Activated CD8-positive, alpha-beta T cell treated with anti-CD3 and anti-CD28 coated beads for 36 hours (primary cell): ENCODE measurements at regions not wholly inside any gene's neighbourhood (a gene's known extent, or its start where the extent isn't known, plus 50 kb on each side); places are given as distances from the start of the nearest gene placed in this dataset.
"Not testable (repeated sequence)": the region's sequence is repeated elsewhere in the genome, so short reads cannot be mapped to it uniquely, and the experiment has no call there.

Source experiments
- ATAC-seq: fragments of 200-7000 bp; cut with Tn5 transposase; one replicate; pipeline ENCODE4 v1.10.0; 2021; ENCODE audit warnings: mild to moderate bottlenecking, moderate library complexity
- CTCF ChIA-PET: fragments of 350-600 bp; sonication (Branson Sonifier 250); formaldehyde crosslinking; loops from one replicate; lab custom pipeline; 2021; ENCODE audit warnings: antibody characterized with exemption; lab: Charles Lee
- POLR2A ChIA-PET: fragments of 350-600 bp; sonication (Branson Sonifier 250); formaldehyde crosslinking; loops from one replicate; lab custom pipeline; 2021; ENCODE audit warnings: antibody characterized with exemption; lab: Charles Lee
- DNase-seq: peaks from one replicate; pipeline ENCODE4 v3.0.0-alpha.2; 2020
- H3K27ac Mint-ChIP-seq: one replicate; pipeline ENCODE4 v1.8.0; 2021; ENCODE audit warnings: mild to moderate bottlenecking, mixed read lengths
- H3K27me3 Mint-ChIP-seq: one replicate; pipeline ENCODE4 v1.8.0; 2021; ENCODE audit warnings: mixed read lengths
- H3K36me3 Mint-ChIP-seq: one replicate; pipeline ENCODE4 v1.8.0; 2021; ENCODE audit warnings: low read depth, mixed read lengths
- H3K4me1 Mint-ChIP-seq: one replicate; pipeline ENCODE4 v1.8.0; 2021; ENCODE audit warnings: low read depth, mixed read lengths
- H3K4me3 Mint-ChIP-seq: one replicate; pipeline ENCODE4 v1.8.0; 2021; ENCODE audit warnings: mild to moderate bottlenecking, moderate library complexity, mixed read lengths
- H3K9me3 Mint-ChIP-seq: one replicate; pipeline ENCODE4 v1.8.0; 2021; ENCODE audit warnings: mixed read lengths
- CTCF ChIP-seq: fragments of 200-600 bp; IDR thresholded peaks from one replicate; pipeline ENCODE4 v1.8.0; 2022; ENCODE audit warnings: antibody characterized with exemption, mild to moderate bottlenecking
- intact Hi-C: fragments of 100-400 bp; cut with micrococcal nuclease; formaldehyde crosslinking; loops from one replicate; pipeline ENCODE4 v1.10.0; 2022

GRCh38 chr12:78284417-78284816 lies 453.7 kb downstream of the NAV3 start:
- no peak for DNase-seq
- intact Hi-C loops: no loop called here
- Mint-ChIP-seq H3K27me3 (no peaks in the 10 kb centered on the region), H3K9me3 (no peaks in the 10 kb centered on the region), H3K4me1 (no peaks in the 10 kb centered on the region), H3K4me3 (no peak overlapping the region), H3K27ac (no peak overlapping the region), H3K36me3 (no peaks in the 10 kb centered on the region)
- ATAC-seq: no peak
- ChIA-PET CTCF (no interaction called here), POLR2A (no interaction called here)
- no peak for TF ChIP-seq CTCF

GRCh38 chr12:78290606-78291345 lies 460.1 kb downstream of the NAV3 start:
- H3K9me3 Mint-ChIP-seq: peaks cover 4% of the 10 kb centered on the region
- no peak for TF ChIP-seq CTCF
- H3K27me3 Mint-ChIP-seq: no peaks in the 10 kb centered on the region
- H3K4me1 Mint-ChIP-seq: no peaks in the 10 kb centered on the region
- CTCF ChIA-PET: no interaction called here
- H3K36me3 Mint-ChIP-seq: no peaks in the 10 kb centered on the region
- no peak overlapping the region for H3K27ac Mint-ChIP-seq
- DNase-seq (no peak), ATAC-seq (no peak)
- intact Hi-C loops: no loop called here
- H3K4me3 Mint-ChIP-seq: no peak overlapping the region
- POLR2A ChIA-PET: no interaction called here

- ChIA-PET POLR2A (no interaction called here), CTCF (no interaction called here)
- no peak overlapping the region for H3K4me3 Mint-ChIP-seq
- no peak for TF ChIP-seq CTCF
- no peaks in the 10 kb centered on the region for H3K27me3 Mint-ChIP-seq
- peaks cover 4% of the 10 kb centered on the region for H3K9me3 Mint-ChIP-seq
- ATAC-seq (no peak), DNase-seq (no peak)
- intact Hi-C loops: no loop called here
- H3K27ac Mint-ChIP-seq: no peak overlapping the region
- no peaks in the 10 kb centered on the region for H3K4me1 Mint-ChIP-seq
- no peaks in the 10 kb centered on the region for H3K36me3 Mint-ChIP-seq
Observed at GRCh38 chr12:78293059-78293686, 462.5 kb downstream of the NAV3 start.

GRCh38 chr12:78301282-78301681 lies 470.6 kb downstream of the NAV3 start:
- ATAC-seq, H3K36me3 Mint-ChIP-seq, H3K27ac Mint-ChIP-seq, DNase-seq, CTCF ChIA-PET, POLR2A ChIA-PET, H3K9me3 Mint-ChIP-seq, intact Hi-C loops, H3K27me3 Mint-ChIP-seq, H3K4me1 Mint-ChIP-seq, H3K4me3 Mint-ChIP-seq: not testable (repeated sequence)

GRCh38 chr12:78305808-78306207 lies 475.1 kb downstream of the NAV3 start:
- no peak for TF ChIP-seq CTCF
- DNase-seq: no peak
- H3K9me3 Mint-ChIP-seq: peaks cover 3% of the 10 kb centered on the region
- no peak for ATAC-seq
- no peaks in the 10 kb centered on the region for H3K27me3 Mint-ChIP-seq
- intact Hi-C loops: no loop called here
- H3K4me3 Mint-ChIP-seq: no peak overlapping the region
- CTCF ChIA-PET: no interaction called here
- H3K36me3 Mint-ChIP-seq: no peaks in the 10 kb centered on the region
- H3K27ac Mint-ChIP-seq: no peak overlapping the region
- POLR2A ChIA-PET: no interaction called here
- no peaks in the 10 kb centered on the region for H3K4me1 Mint-ChIP-seq
